ENCODE measurements at regions not wholly inside any gene's neighbourhood (a gene's known extent, or its start where the extent isn't known, plus 50 kb on each side); places are given as distances from the start of the nearest gene placed in this dataset.
A peak's percentile ranks its signal among the peaks of the same experiment; 100 is the strongest.

- no peak for DNase-seq (ENCODE audit: low spot score)
Observed at GRCh38 chr11:69931994-69932910, 113.0 kb upstream of the FGF3 start.

DNA sequence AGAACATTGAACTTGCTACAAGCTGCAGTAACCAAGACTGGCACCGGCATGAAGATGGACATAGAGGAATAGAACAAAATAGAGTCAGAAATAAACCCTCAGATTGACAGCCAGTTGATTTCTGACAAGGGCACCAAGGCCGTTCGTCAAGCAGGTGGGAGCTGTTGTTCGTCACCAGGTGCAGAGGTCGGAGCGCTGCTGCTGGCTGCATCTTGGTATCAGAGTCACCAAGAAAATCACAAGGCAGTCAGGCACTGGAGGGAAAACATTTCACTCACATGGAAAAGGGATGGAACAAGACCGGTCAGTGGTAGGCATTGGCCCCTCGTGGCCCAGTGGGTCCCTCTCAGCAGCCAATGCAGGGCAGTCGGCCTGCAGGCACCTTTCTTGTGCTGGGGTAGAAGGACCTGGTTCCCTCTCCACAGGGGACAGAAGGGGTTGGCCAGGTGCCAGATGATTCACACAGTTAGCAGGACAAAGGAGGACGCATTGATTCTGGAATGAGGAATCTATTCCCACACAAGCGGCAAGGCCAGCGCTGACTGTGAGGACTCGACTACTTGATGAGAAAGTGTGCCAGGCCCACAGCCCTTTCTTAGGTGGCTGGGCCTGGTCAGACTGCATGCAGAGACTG, 115.8 kb upstream of the FGF3 start:
- no peak for DNase-seq (ENCODE audit: low spot score)

DNA sequence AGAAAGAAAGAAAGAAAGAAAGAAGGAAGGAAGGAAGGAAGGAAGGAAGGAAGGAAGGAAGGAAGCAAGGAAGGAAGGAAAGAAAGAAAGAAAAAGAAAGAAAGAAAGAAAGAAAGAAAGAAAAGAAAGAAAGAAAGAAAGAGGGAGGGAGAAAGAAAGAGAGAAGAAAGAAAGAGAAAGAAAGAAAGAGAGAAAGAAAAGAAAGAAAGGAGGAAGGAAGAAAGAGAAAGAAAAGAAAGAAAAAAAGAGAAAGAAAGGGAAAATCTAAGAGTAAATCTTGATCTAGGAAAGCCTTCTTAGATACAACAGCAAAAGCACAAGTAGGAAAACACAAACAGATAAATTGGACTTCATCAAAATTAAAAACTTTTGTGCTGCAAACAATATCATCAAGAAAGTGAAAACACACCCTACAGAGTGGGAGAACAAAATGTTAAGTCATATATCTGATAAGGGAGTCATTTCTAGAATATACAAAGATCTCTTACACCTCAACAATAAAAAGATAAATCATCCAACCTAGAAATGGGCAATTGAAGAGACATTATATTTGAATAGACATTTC, 116.8 kb upstream of the FGF3 start:
- no peak for DNase-seq (ENCODE audit: low spot score)

DNA sequence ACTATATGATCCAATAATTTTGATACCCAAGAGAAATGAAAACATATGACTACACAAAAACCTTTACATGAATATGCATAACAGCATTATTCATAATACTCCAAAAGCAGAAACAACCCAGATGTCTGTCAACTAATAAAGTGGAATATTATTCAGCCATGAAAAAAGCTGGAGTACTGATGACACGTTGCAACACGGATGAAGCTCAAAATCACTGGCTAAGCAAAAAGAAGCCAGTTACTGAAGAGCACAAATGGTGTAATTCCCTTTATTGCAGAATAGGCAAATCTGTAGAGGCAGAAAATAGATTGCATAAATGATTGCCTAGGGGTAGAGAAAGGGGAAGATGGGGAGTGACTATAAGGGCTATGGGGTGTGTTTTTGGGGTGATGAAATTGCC, 117.6 kb upstream of the FGF3 start:
- no peak for DNase-seq (ENCODE audit: low spot score)

GRCh38 chr11:69938206-69938605, 119.0 kb upstream of the FGF3 start:
- no peak for DNase-seq (ENCODE audit: low spot score)

GRCh38 chr11:69939551-69940245, 120.5 kb upstream of the FGF3 start:
- no peak for DNase-seq (ENCODE audit: low spot score)

- DNase-seq (ENCODE audit: low spot score): no peak
Observed at GRCh38 chr11:69940246-69940610, 121.0 kb upstream of the FGF3 start.

DNA sequence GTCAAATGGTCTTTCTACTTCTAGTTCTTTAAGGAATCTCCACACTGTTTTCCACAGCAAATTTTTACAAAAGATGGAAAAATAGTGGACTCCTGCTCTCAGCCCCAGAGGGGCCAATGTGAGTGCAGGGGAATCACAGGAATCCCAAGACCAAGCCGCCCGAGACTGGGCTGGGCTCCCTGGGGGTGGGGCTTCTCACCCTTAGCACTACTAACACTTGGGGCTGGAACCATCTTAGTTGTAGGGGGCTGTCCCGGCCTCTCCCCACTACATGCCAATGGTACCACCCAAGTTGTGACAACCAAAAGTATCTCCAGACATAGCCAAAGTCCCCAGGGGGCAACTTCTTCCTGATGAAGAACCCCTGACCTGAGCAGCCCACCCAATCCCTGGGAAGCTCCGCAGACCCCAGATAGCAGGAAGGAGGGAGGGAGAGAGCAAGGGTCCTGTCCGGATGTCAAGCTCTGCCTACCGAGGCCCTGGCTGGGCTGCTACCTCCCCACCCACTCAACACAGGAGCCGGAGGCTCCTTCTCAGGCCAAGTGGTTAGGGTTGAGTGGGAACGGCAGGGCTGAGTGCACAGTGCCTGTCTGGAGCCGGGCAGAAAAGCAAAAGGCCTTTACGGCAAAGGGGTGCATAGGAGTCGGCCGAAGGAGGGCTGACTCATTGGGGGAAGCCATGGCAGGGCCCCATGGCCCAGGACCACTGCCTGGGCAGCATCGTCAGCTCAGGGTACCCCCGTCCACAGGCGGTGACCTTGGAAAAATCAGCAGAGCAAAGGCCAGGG, 122.5 kb upstream of the FGF3 start:
- no peak for DNase-seq (ENCODE audit: low spot score)

GRCh38 chr11:69942333-69942820, 123.2 kb upstream of the FGF3 start:
- no peak for DNase-seq (ENCODE audit: low spot score)

- DNase-seq (ENCODE audit: low spot score): peak; percentile 26
Observed at GRCh38 chr11:69943066-69943465, 123.8 kb upstream of the FGF3 start.

GRCh38 chr11:69943506-69943905, 124.3 kb upstream of the FGF3 start:
- DNase-seq (ENCODE audit: low spot score): no peak

- DNase-seq (ENCODE audit: low spot score): no peak
Observed at GRCh38 chr11:69944146-69944795, 125.1 kb upstream of the FGF3 start.

GRCh38 chr11:69945157-69945556, 125.9 kb upstream of the FGF3 start:
- DNase-seq (ENCODE audit: low spot score): no peak

DNA sequence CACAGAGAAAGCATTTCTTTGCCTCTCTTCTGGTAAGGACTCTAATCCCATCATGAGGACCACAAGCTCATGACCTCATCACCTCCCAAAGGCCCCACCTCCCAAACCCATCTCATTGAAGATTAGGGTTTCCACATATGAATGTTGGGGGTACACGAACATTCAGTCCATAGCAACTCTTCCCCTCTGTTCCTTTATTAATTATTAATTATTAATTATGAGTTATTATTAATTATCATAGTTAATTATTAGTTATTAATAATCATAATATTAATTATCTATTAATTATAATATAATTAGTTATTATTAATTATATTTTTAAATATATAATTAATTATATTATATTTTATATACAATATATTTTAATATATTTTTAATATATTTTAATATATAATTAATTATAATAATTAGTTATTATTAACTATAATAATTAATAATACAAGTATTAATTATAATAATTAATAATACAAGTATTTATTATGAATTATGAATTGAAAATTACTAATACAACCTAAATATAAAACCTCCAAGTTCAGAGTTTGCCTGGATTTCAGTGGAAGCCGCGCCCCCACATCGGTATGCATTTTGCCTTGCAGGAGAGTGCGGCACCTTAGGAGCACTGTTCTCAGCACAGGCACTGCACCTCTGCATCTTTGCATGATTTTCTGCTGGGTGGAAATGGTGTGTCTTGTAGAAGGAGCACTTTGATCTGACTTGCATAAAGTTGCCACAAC, 128.0 kb upstream of the FGF3 start:
- no peak for DNase-seq (ENCODE audit: low spot score)

DNA sequence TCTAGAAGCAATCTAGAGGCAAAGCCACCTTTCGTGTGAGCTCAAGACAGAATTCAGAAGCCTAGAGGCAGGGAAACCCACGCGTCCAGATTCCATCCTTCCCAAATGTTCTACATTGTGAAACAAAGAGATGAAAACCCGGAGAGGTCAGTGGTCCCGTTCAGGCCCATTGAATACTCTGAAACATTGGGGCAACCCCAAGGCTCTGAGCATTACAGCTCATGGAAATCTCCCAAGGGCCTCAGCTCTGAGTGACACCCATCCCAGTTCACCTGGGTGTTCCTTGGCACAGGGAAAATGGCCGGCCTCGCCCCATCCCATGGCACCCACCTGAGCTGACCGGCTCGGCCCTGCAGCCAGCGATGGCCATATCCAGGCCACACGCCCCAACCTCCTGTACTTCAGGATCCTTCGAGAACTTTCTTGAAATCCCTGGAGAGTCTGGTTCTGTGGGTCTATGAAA, 128.6 kb upstream of the FGF3 start:
- DNase-seq (ENCODE audit: low spot score): no peak

- peak; percentile 45 for DNase-seq (ENCODE audit: low spot score)
Observed at GRCh38 chr11:69948256-69949141, 129.3 kb upstream of the FGF3 start.

GRCh38 chr11:69949327-69949726, 128.8 kb upstream of the ANO1 start:
- DNase-seq (ENCODE audit: low spot score): peak; percentile 95

DNA sequence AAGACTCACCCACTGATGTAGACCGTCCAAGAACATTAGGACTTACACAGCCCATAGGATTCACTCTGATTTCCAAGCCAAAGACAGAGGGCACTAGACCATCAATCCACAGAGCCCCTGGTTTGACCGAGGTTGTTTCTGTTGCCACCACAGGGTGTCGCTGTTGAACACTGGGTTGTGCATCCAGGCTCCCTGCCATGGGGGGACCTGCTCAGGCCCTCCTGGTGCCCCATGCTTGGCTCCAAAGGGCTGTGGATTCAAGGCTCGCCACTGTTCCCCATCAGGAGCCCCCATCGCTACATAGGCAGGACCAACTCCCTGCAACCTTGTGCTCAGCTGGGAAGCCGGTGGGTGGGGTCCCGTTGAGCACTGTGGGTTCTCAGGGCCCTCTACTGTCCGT, 128.0 kb upstream of the ANO1 start:
- no peak for DNase-seq (ENCODE audit: low spot score)

DNA sequence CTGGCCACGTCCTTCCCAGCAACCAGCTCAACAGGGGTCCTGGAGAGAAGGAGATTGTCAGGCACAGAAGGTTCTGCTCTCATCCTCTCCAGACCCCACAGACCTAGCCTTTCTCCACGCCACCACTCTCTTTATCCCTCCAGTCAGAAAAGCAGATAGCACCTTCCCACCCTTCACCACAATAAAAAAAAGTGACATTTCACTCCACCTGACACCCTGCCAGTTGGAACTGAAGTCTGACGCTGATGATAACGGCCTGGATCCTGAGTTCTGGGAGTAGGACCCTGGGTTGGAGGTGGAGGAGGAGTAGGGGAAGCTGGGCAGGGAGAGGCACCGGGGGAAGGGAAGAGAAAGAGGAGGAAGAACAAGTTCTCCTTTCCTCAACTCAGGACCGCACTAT, 127.5 kb upstream of the ANO1 start:
- DNase-seq (ENCODE audit: low spot score): no peak
